ENCODE measurements at regions not wholly inside any gene's neighbourhood (a gene's known extent, or its start where the extent isn't known, plus 50 kb on each side); places are given as distances from the start of the nearest gene placed in this dataset.

DNA sequence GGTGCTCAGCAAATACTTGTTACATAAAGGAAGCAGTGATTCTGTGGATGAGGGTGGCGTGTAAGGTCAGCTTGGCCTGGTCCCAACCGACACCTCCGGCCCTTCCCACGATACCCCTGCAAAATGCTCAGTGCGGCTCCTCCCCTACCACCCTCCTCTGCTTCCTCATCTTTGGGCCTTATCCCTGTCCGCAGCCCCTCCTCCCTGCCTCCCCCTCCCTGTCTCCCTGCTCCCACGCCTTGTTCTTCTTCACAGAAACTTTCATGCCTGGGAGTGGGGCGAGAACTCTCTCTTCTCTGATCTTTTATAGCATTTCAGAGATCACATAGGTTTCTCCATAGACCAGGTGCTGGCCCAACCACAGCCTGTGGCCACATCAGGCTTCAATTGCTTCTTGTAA, 75.0 kb upstream of the ATP2B2 start:
- 41% methylated on average over 6 of the region's 8 CpGs for WGBS (ENCODE audit: low lambda C conversion rate)
- POLR2A ChIA-PET = no interaction called here
- Histone ChIP-seq H3K36me3 (replicated peaks in 1 of 2; ENCODE audit: control insufficient read depth in 1 of 2, insufficient read depth in 2 of 2, low read length in 2 of 2) (no peaks in the 10 kb centered on the region), H3K4me2 (ENCODE audit: low read depth, low read length) (no peak overlapping the region), H4K20me1 (ENCODE audit: insufficient read depth, low read length) (no peaks in the 10 kb centered on the region), H3K27me3 (ENCODE audit: control insufficient read depth in 1 of 2, insufficient read depth in 2 of 2, low read length in 2 of 2) (peaks cover 1 to 4% of the 10 kb centered on the region in 2 experiments; a peak in 2 of 5 replicates), H2AFZ (ENCODE audit: low read length) (no peak overlapping the region), H3K79me2 (ENCODE audit: insufficient read depth, low read length) (no peaks in the 10 kb centered on the region), H3K4me3 (replicated peaks in 1 of 3; ENCODE audit: insufficient read depth in 1 of 3, low read depth in 2 of 3, low read length in 3 of 3) (no peak overlapping the region), H3K9ac (ENCODE audit: insufficient read depth, low read depth, low read length) (no peak overlapping the region), H3K27ac (ENCODE audit: extremely low read length, insufficient read depth, low read length) (no peak overlapping the region), H3K4me1 (ENCODE audit: insufficient read depth, low read length) (no peaks in the 10 kb centered on the region), H3K9me3 (ENCODE audit: low read length) (no peaks in the 10 kb centered on the region)
- no peak for DNase-seq (ENCODE audit: low spot score)
- in situ Hi-C loops (cut with HindIII; ENCODE audit: extremely low pct_ligation_motif_present, low pct_unique_long_range_greater_than_20kb) = no loop called here
- FAIRE-seq = no peak
- intact Hi-C loops (cut with micrococcal nuclease; ENCODE audit: unreplicated experiment) = no loop called here
- BruUV-seq (replicated peaks) = no TSS peak
- ATAC-seq = no peak
- CTCF ChIA-PET (ENCODE audit: low intra/inter-chr PET ratio, low total read pairs) = no interaction called here
- TF ChIP-seq NONO (IDR thresholded peaks at IDR 0.05) (no peak), NONO (CRISPR knock-in tag; conservative IDR thresholded peaks at IDR 0.05) (no peak), ELK4 (CRISPR knock-in tag; IDR thresholded peaks at IDR 0.05; ENCODE audit: borderline replicate concordance) (no peak), SP4 (CRISPR knock-in tag; IDR thresholded peaks at IDR 0.05) (no peak)

DNA sequence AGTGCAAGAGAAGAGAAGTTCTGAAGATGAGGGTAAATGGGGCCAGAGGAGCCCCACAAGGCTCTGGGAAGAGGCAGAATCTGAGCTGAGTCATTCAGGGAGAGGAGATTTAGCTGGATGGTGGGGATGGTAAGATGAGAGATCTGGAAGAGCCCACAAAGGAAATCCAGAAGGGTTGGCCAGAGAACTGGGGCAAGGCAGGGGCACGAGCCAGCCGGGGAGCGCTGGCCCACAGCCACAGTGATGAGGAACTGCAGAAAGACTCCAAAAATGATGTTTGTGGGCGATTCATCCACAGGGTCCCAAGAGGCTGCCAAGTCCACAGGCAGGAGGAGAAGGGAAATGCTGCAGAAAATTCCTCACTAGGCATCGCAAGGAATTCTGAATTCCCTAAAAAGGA, 75.9 kb upstream of the ATP2B2 start:
- no TSS peak for BruUV-seq (replicated peaks)
- TF ChIP-seq PRMT3 (CRISPR knock-in tag; IDR thresholded peaks at IDR 0.05; ENCODE audit: borderline replicate concordance, low read depth) (no peak), ZNF101 (CRISPR knock-in tag; IDR thresholded peaks at IDR 0.05; ENCODE audit: borderline replicate concordance, low read depth) (no peak), WIZ (CRISPR knock-in tag; IDR thresholded peaks at IDR 0.05) (no peak)
- ATAC-seq = no peak
- POLR2A ChIA-PET = no interaction called here
- Histone ChIP-seq H3K27ac (ENCODE audit: extremely low read length, insufficient read depth, low read length) (no peak overlapping the region), H3K9ac (ENCODE audit: insufficient read depth, low read depth, low read length) (no peak overlapping the region), H3K36me3 (replicated peaks in 1 of 2; ENCODE audit: control insufficient read depth in 1 of 2, insufficient read depth in 2 of 2, low read length in 2 of 2) (no peaks in the 10 kb centered on the region), H3K9me3 (ENCODE audit: low read length) (no peaks in the 10 kb centered on the region), H3K79me2 (ENCODE audit: insufficient read depth, low read length) (no peaks in the 10 kb centered on the region), H3K4me3 (replicated peaks in 1 of 3; ENCODE audit: insufficient read depth in 1 of 3, low read depth in 2 of 3, low read length in 3 of 3) (no peak overlapping the region), H2AFZ (ENCODE audit: low read length) (no peak overlapping the region), H3K4me1 (ENCODE audit: insufficient read depth, low read length) (no peaks in the 10 kb centered on the region), H3K27me3 (ENCODE audit: control insufficient read depth in 1 of 2, insufficient read depth in 2 of 2, low read length in 2 of 2) (peaks cover 1 to 6% of the 10 kb centered on the region in 2 experiments; a peak in 2 of 5 replicates), H4K20me1 (ENCODE audit: insufficient read depth, low read length) (no peaks in the 10 kb centered on the region), H3K4me2 (ENCODE audit: low read depth, low read length) (no peak overlapping the region)
- intact Hi-C loops (cut with micrococcal nuclease; ENCODE audit: unreplicated experiment) = no loop called here
- CTCF ChIA-PET (ENCODE audit: low intra/inter-chr PET ratio, low total read pairs) = no interaction called here
- DNase-seq (ENCODE audit: low spot score) = no peak
- 50% methylated on average over 5 of the region's 5 CpGs for WGBS (ENCODE audit: low lambda C conversion rate)
- in situ Hi-C loops (cut with HindIII; ENCODE audit: extremely low pct_ligation_motif_present, low pct_unique_long_range_greater_than_20kb) = no loop called here
- FAIRE-seq = no peak

Measured in HepG2 (cell line).